ENCODE measurements at regions not wholly inside any gene's neighbourhood (a gene's known extent, or its start where the extent isn't known, plus 50 kb on each side); places are given as distances from the start of the nearest gene placed in this dataset.

DNA sequence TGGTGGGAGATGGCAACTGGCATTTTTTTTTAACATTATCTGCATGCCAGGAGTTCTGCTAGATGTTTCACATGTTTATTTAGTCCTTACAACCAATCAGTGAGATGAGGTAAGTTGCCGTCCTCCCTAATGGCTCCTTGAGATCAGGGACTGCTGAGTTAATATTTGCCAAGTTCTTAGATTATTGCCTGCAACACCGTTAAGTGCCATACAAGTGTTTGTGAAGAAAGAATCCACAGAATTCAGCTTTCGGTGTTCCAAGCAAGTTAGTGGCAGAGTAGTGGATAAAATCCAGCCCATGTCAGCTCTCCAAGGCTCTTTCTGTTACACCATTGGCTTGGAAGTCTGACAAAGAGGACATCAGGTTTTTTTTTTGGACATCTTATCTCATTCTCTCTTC is 95.9 kb downstream of the C1QL2 start:
- no peak for TF ChIP-seq EZH2phosphoT487 (IDR thresholded peaks at IDR 0.05; ENCODE audit: insufficient read depth, low read depth)
- TF ChIP-seq EZH2 (IDR thresholded peaks at IDR 0.05; ENCODE audit: insufficient read depth, poor library complexity, severe bottlenecking), result no peak

All from GM23248 (cell line).